Progenitor cell of endocrine pancreas (in vitro differentiated cells): ENCODE measurements at regions not wholly inside any gene's neighbourhood (a gene's known extent, or its start where the extent isn't known, plus 50 kb on each side); places are given as distances from the start of the nearest gene placed in this dataset.

ENCODE experiments used
- DNase-seq: peaks from one replicate; pipeline ENCODE4 v3.0.0; 2021; ENCODE audit warnings: low spot score; ENCODE audit not compliant: unreplicated experiment
- H3K27ac Mint-ChIP-seq: 2 replicates; pipeline ENCODE4 v1.8.0; 2021; ENCODE audit warnings: mild to moderate bottlenecking, moderate library complexity, mixed read lengths
- H3K27me3 Mint-ChIP-seq: 2 replicates; pipeline ENCODE4 v1.8.0; 2021; ENCODE audit warnings: mixed read lengths
- H3K36me3 Mint-ChIP-seq: 2 replicates; pipeline ENCODE4 v1.8.0; 2022; ENCODE audit warnings: mixed read lengths; ENCODE audit not compliant: insufficient read depth
- H3K4me1 Mint-ChIP-seq: 2 replicates; pipeline ENCODE4 v1.8.0; 2021; ENCODE audit warnings: low read depth, mixed read lengths
- H3K4me3 Mint-ChIP-seq: 2 replicates; pipeline ENCODE4 v1.8.0; 2021; ENCODE audit warnings: low read depth, mild to moderate bottlenecking, moderate library complexity, mixed read lengths
- H3K9me3 Mint-ChIP-seq: 2 replicates; pipeline ENCODE4 v1.8.0; 2021; ENCODE audit warnings: low read depth, mixed read lengths
- CTCF ChIP-seq: fragments of 200-600 bp; sonication (generic); IDR thresholded peaks from one replicate; pipeline ENCODE4 v1.5.0; 2021; ENCODE audit warnings: antibody characterized with exemption, mild to moderate bottlenecking; ENCODE audit not compliant: unreplicated experiment

DNA sequence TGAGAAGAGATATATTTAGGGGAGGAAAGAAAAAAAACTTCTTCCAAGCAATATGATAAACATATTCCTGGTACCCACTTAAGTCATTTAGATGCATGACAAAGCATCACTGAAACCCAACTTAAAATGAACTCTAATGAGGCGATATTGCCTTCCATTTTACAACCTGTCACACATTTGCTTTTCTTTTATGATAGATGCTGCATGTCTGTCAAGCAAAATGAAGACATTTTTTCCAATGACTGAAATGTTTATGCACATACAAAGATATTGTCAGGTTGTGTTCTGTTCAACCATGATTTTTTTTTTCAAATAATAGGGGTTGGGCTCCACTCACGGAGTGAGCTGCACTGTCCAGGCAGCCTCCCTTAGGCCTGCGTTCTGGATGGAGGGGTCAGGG is 894.4 kb downstream of the SORCS3 start:
- Mint-ChIP-seq H3K36me3 (no peaks in the 10 kb centered on the region), H3K4me1 (no peaks in the 10 kb centered on the region), H3K4me3 (no peak overlapping the region), H3K27me3 (no peaks in the 10 kb centered on the region), H3K9me3 (peaks cover 2% of the 10 kb centered on the region), H3K27ac (no peak overlapping the region)
- DNase-seq, result no peak
- TF ChIP-seq CTCF, result no peak

DNA sequence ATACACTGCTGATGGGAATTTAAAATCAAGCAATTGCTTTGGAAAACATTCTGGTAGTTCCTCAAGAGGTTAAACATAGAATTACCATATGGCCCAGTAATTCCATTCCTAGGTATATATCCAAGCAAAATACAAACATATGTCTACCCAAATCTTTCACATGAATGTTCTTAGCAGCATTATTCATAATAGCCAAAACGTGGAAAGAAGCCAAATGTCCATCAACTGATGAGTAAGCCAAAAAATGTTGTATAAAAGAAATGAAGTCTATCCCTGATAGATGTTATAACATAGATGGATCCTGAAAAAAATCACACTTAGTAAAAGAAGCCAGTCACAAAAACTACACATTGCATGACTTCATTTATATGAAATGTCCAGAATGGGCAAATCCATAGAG is 893.0 kb downstream of the SORCS3 start:
- no peak for TF ChIP-seq CTCF
- no peak overlapping the region for H3K4me3 Mint-ChIP-seq
- H3K27me3 Mint-ChIP-seq, result no peaks in the 10 kb centered on the region
- DNase-seq, result no peak
- H3K9me3 Mint-ChIP-seq, result peaks cover 2% of the 10 kb centered on the region
- H3K36me3 Mint-ChIP-seq, result no peaks in the 10 kb centered on the region
- H3K4me1 Mint-ChIP-seq, result no peaks in the 10 kb centered on the region
- H3K27ac Mint-ChIP-seq, result no peak overlapping the region

DNA sequence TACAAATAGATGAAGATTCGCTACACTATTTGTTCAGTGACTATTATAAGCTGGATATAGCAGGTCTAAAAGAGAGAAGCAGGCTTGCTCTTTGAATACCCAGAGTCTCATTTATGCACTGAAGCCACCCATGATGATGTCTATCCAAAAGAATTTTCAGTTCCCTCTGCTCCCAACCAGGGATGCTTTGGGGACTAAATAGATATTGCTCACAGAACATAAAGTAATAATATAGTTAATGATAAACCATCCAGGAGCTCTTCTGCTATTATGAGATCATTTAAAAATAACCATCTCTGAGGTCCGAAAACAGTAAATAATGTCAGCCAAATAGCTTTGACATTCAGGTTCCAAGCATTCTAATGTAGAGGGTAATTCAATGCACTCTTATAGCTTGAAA is 875.4 kb downstream of the SORCS3 start:
- Mint-ChIP-seq H3K4me3 (no peak overlapping the region), H3K4me1 (peaks cover 2% of the 10 kb centered on the region), H3K27me3 (no peaks in the 10 kb centered on the region), H3K27ac (no peak overlapping the region), H3K9me3 (no peaks in the 10 kb centered on the region), H3K36me3 (no peaks in the 10 kb centered on the region)
- no peak for DNase-seq
- no peak for TF ChIP-seq CTCF

- no peaks in the 10 kb centered on the region for H3K36me3 Mint-ChIP-seq
- peaks cover 2% of the 10 kb centered on the region for H3K4me1 Mint-ChIP-seq
- no peak for DNase-seq
- no peaks in the 10 kb centered on the region for H3K27me3 Mint-ChIP-seq
- H3K4me3 Mint-ChIP-seq, result no peak overlapping the region
- no peak overlapping the region for H3K27ac Mint-ChIP-seq
- H3K9me3 Mint-ChIP-seq, result no peaks in the 10 kb centered on the region
- TF ChIP-seq CTCF, result no peak
Observed at GRCh38 chr10:105514106-105514505, 873.0 kb downstream of the SORCS3 start.

- H3K27me3 Mint-ChIP-seq, result no peaks in the 10 kb centered on the region
Observed at GRCh38 chr10:105509517-105509916, 868.4 kb downstream of the SORCS3 start.

More at GRCh38 chr10:105509517-105509916, 868.4 kb downstream of the SORCS3 start:
- no peak overlapping the region for H3K4me3 Mint-ChIP-seq
- no peak for TF ChIP-seq CTCF
- no peaks in the 10 kb centered on the region for H3K36me3 Mint-ChIP-seq
- peaks cover 2% of the 10 kb centered on the region for H3K4me1 Mint-ChIP-seq
- no peaks in the 10 kb centered on the region for H3K9me3 Mint-ChIP-seq
- H3K27ac Mint-ChIP-seq, result no peak overlapping the region
- DNase-seq, result no peak
